HG02973 (cell line): ENCODE measurements at regions not wholly inside any gene's neighbourhood (a gene's known extent, or its start where the extent isn't known, plus 50 kb on each side); places are given as distances from the start of the nearest gene placed in this dataset.
"Not testable (repeated sequence)": the region's sequence is repeated elsewhere in the genome, so short reads cannot be mapped to it uniquely, and the experiment has no call there.

Source experiments
- ATAC-seq: cut with Tn5 transposase; IDR thresholded peaks from one replicate; pipeline ENCODE4 v1.9.1; 2021; ENCODE audit warnings: moderate library complexity; ENCODE audit not compliant: unreplicated experiment

DNA sequence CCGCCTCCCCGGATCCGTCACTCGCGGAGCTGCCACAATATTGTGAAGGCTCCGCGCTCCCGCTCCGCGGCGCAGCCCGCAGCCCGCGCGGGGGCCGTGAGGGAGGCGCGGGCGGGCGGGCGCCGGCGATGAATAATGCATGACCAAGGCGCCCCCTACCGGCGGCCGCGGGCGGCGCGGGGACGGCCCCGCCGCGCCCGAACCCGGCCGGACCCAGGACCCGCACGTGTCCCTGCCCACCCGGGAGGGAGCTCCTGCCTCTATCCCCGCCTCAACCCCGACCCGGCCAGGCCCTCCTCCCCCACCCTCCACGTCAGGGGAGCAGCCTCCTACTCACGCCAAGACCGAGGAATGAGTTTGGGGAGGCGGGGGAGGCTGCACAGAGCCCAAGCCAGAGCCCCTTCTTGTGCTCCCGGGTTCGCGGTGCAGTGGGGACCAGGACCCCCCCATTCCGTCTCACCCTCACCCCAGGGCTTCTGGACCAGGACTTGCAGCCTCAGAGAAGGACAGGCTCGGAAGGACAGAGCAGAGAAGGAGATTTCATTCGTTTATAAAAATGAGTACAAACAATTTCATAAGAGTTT is 70.8 kb upstream of the CASZ1 start:
- ATAC-seq: no peak

DNA sequence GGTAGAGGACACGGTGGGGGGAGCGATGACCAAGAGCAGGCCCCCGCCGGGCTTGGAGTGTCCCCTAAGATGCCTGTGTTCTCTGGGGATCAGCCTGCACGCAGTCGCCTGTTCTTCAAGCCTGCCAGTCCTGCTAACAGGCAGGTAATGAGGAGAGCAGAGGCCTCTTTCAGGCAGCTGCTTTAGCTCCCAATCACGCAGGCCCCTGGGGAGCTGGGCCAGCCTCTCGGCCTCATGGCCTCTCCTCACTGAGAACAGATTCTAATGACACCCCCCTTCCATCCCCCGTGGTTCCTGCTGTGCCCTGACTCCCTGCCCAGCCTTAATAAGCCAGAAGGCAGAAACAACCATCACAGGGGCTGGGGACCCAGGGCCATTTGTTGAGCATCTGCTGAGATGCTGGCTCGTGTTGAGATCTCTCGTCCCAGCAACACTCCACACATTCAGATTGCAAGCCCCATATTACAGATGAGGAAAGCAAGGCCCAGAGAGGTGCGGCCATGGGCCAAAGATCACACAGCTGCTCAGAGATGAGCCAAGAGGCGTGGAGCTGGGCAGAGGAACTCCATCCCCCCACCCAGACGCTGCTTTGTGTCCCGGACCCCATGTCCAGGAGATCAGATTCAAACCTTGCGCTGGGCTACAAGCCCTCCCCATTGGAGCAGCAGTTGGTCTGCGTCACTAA is 71.6 kb upstream of the CASZ1 start:
- ATAC-seq: no peak

DNA sequence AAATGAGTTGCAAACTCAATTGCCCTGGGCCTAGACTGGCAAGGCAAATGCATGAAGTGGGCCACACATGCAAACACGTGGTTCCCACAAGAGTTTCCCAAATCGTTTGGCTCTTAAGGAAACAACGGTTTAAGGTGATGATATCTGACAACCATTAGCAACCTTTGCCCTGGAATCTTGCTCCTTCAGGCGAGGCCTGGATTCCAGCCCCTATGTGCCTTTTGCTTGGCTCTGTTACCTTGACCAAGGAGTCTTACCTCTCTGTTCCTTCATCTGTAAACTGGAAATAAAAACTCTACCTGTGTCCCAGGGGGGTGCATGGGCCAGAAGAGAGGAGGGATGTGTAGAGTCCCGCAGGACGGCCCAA is 72.1 kb upstream of the CASZ1 start:
- ATAC-seq: no peak

DNA sequence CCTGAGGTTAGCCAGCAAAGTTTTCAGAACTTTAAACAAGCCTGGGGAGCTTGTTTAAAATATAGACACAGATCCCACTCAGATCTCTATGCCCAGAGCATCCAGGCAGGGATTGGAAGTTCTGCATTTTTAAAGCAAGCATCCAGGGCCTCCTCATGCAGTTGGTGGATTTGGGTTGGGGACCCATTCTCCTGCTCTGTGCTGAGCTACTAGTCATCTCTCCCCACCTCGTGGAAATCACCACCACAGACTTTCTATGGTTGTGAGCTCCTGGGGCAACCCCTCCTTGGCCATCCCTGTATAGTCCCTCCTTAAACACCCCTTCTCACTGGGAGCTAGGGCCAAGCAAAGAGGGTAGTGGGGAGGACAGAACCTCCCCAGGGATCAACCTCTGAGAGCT is 73.5 kb upstream of the CASZ1 start:
- no peak for ATAC-seq

DNA sequence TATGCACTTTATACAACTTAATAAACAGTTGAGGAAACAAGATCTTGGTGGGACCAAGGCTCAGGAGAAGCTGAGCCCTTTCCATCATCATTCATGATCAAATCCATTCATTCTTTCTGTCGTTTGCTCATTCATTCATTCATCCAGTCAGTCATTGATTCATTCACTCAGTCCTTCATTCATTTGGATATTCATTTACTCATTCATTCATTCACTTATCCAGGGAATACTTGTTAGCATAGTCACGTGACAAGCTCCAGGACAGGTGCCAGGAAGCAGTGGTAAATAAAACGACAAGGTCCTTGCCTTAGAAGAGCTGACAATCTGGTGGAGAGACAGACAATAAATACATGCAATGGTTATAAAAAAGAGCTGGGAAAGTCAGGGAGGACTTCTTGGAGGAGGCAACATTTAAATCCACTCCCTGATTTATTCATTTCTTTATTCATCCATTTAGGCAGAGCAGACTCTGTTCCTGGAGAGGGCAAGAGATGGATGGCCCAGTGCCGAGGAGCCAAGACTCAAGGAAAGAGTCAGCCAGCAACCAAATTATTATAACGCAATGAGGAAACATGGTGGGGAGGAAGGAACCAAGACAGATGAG is 74.1 kb upstream of the CASZ1 start:
- ATAC-seq: no peak

DNA sequence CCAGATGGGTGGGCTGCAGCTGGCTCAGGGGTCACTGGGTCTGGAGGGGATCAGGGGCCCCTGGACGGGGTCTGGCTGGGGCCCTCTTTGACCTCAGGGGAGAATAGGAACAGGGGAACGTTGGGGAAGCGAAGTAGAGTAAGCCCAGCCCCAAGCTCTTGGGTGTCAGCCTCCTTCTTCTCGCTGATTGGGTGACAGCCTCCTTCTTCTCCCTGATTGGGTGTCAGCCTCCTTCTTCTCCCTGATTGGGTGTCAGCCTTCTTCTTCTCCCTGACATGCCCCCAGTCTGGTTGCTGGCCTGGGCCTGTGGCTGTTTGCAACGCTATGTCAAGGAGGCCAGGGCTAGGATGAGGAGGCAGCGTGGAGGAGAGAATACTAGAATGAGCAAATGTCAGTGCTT is 76.7 kb upstream of the CASZ1 start:
- no peak for ATAC-seq

DNA sequence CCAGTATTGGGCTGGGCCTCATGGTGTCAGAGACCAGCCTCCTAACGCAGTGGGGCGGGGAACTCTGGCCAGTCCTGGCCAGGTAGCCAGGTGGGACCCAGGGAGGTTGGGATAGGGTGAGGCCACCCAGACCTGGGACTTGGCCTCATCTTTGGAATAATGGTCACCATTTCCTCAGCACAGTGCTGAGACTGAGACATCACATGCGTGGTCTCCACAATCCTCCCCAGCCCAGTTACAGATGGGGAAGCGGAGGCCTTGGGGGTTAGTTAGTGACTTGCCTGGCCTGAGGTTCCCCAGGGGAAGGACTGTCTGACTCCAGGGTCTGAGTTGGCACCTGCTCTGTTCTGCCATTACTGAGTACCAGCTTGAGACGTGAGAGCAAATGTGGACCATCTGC is 77.9 kb upstream of the CASZ1 start:
- no peak for ATAC-seq

DNA sequence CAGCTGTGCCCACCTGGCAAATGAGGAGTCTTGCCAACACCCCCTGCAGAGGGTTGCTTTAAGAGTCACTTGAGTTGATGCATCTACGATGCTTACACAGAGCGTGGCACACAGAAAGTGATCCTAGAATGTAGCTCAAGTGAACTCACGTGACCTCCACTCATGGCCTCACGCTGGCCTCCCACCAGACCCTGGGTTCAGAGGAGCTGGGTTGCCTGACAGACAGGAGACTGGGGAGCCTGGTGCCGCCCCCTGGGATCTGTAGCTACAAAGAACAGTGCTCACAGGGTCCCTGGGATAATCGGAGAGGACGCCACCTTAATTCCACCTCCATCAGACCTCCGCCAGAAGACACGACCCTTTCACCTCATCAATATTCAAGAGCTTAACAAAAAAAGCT is 81.4 kb upstream of the CASZ1 start:
- no peak for ATAC-seq

DNA sequence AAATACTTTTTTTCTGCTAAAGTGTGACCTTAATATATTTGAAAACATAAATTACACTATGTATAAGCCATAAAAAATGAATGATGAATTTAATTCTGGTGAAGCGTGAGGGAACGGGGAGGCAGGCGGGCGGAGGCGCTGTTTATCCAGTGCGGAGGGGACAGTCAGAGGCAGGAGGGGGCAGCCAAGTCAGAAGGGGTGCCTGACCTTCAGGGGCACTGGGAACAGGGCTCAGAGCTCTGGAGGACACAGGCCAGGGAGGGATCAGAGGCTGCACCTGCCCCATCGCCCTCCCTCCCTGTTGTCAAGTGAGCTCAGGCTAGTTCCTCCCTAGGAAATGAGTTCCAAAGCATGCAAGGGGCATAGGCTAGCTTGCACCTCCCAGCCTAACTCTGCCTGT is 82.0 kb upstream of the CASZ1 start:
- ATAC-seq: no peak

DNA sequence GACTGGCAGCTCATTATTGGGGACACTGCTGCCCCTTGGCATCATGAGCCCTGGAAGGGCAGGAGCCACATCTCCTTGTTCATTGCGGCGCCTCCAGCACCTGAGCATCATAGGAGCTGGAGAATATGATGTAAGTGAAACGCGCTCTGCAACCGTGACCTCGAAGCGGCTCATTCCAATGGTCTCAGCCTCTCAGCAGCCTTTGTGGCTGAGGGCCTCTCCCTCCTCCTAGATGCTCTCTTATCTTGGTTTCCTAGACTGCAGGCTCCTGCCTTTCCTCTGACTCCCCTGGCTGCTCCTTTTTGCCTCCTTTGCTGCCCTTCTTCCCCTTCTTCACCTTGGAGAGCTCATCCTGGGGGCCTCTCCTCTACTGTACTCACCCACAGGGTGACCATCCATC is 83.6 kb upstream of the CASZ1 start:
- no peak for ATAC-seq

DNA sequence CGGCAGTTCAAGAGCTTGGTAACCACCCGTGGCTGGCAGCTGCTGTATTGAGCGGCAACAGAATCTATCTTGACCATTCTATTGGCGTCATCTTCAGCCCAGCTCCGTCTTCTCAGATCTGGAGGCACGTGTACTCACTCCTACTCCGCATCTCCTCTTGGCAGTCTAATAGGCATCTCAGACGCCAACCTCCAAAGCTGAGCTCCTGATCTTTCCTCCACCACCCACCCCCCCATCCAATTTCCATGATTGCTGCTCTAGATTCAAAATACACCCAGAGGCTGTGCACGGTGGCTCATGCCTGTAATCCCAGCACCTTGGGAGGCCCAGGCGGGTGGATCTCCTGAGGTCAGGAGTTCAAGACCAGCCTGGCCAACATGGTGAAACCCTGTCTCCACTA is 84.6 kb upstream of the CASZ1 start:
- no peak for ATAC-seq

DNA sequence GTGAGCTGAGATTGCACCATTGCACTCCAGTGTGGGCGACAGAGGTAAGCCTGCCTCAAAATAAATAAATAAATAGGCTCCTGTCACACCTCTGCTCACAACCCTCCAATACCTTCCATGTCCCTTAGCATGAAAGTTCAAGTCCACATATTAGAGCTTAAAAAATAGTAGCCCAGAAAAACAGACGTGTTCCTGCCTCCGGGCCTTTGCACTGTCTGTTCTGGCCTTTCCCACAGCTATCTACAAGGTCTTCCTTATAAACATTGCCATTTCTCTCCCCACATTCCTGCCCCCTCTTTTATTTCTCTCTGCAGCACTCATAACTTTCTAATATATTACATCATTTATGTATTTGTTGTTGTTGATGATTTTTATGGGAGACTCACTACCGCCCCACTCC is 85.6 kb upstream of the CASZ1 start:
- ATAC-seq: no peak

DNA sequence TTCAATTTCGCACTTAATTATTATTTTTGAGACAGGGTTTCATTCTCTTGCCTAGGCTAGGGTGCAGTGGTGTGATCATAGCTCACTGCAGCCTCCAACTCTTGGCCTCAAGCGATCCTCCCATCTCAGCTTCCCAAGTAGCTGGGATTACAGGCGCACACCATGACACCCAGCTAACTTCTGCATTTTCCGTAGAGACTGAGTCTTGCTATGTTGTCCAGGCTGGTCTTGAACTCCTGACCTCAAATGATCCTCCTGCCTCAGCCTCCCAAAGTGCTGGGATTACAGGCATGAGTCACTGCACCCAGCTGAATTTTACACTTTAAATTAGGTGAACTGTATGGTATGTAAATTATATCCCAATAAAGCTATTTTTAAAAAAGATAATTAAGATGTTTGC is 90.6 kb upstream of the CASZ1 start:
- ATAC-seq: not testable (repeated sequence)

DNA sequence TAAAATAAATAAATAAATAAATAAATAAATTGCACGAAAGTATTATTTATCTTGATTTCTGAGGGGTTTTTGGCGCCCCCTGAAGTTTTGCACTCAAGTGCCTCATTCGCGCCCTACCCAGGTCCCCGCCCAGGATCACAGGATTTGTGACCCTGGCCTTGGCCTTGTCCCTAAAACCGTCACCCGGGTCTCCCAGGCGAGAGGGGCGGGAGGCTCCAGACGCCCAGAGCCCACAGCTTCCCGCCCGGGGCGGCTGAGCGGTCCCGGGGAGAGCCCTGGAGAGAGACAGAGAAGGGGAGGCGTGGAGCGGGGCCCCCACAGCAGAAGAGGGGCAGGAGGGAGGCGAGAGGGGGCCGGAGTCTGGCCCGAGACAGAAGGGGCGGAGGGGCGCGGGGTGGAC is 91.8 kb upstream of the CASZ1 start:
- ATAC-seq: no peak

DNA sequence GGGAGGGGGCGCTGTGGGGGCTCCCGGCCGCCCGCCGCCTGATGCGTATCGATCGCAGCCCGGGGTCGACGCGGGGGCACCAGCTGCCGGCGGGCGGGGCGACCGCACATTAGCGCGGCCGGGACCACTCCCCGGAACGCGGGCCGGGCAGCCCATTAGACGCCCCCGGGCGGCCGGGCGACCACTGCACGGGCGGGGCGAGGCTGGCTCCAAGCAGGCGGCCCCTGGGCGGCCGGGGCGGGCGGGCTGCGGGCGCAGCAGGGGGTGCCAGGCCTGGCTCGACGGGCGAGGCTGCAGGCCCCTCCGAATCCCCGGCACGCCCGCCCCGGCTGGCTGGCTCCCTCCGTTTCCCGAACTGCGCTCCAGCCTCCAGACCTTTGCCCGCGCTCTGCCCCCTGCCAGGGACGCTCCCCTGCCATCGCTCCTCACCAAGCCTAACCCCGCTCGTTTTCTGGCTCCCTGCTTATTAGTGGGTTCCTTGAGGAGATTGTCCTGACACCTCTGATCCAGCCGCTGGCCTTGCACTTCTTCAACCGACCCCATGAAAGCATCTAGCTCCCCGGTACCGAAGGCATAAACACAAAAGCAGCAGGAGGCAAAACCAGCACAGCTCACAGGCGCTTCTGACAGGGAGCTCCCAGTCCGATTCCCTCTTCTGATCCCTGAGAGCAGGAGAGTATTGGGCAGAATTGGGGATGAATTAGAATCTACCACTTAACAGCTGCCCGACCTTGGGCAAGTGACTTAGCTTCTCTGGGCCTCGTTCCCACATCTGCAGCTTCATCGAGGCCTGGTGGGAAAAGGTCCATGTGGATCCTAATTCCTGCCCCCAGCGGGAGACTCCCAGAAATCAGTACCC is 92.6 kb upstream of the CASZ1 start:
- no peak for ATAC-seq

DNA sequence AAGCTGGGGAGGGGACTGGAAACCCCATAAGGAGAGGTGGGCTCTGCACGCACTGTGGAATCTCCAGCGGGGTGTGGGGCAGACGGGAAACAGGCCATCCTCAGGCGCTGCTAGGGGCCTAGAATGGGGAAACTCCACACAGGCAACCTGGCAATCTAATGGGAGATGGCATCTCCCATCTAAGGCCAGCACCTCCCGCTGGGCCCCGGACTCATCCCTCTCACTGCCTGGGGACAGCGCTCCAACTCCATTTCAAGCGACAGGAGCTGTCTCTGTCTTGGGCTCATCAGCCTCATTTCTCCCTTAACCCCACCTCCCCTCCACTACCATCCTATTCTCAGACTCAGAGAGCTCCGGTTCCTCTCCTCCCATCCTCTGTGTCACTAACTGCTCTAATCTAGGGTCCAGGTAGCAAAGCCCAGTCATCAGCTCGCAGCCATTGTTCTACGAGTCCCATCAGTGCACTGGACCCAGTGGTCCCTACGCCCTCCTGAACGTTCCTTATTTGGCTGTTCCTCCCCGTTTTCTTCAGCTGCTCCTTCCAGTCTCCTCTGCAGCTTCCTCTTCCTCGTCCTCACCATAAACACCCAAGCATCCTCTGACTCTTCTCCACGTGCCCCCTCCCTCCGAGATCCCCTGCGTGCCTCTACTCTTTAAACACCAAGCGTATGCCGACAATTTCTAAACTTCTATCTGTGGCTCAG is 93.4 kb upstream of the CASZ1 start:
- no peak for ATAC-seq

DNA sequence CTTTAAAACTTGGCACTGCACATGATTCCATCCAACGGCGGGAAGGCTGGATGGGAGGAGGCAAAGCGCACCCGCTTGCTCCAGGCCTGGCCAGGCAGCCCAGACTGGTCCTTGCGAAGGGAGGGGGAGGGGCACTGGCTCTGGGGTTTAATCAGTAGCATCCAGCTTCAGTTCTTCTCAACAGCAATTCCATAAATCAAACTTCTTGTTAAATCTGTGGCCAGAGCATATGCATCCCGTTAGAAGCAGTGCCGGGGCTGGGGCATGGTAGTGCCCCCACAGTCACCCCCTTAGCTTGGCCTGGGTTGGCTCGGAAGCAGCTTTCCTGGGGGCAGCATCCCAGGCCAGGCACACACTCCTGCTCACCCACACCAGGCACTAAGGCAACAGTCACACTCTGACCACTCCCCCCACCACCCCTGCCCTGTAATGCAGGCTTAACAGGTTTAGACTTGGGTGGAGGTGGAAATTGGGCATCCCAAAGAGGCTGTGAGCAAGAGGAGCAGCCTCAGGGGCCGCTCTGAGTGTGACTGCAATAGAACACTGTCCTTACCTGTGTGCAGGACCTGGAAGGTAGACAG is 94.1 kb upstream of the CASZ1 start:
- no peak for ATAC-seq

DNA sequence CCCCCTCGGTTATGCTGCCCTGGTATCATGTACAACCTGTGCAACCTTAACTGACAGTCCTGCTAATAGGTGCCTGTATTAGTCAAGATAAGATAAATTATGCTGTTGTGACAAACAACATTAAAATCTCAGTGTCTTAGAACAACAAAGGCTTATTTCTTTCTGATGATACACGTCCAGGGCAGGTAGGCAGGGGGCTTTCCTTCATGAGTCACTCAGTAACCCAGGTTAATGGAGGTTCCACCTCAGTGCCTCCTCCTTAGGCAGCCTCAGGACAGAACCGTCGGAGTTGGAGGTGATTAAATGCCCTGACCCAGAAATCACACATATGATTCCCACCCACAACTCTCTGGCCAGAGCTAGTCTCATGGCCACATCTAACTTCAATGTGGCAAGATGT is 94.6 kb upstream of the CASZ1 start:
- no peak for ATAC-seq

DNA sequence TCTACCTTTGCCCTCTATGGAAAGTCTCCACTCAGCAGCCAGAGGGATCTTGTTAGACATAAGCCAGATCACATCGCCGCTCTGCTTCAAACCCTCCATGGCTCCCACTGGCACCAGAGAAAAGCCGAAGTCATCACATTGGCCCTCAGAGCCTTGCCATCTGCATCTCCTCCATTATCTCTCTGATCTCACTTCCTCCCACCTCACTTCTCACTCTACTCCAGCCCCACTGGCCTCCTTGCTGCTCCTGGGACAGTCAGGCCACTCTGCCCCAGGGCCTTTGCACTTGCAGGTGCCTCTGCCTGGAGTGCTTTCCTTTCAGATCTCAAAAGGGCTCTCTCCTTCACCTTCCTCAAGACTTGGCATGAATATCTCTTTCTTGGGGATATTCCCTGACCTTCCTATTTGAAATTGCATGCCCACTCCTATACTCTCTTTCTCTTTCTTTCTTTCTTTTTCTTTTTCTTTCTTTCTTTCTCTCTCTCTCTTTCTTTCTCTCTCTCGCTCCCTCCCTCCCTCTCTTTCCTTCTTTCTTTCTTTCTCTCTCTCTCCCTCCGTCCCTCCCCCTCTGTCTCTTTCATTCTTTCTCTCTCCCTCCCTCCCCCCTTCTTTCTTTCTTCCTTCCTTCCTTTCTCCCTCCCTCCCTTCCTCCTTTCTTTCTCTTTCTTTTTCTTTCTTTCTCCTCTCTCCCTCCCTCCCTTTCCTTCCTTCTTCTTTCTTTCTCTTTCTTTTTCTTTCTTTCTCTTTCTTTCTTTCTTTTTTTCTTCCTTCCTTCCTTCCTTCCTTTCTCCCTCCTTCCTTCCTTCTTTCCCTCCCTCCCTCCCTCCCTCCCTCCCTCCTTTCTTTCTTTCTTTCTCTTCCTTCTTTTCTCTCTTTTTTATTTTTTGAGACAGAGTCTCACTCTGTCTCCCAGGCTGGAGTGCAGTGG is 96.0 kb upstream of the CASZ1 start:
- ATAC-seq: no peak

DNA sequence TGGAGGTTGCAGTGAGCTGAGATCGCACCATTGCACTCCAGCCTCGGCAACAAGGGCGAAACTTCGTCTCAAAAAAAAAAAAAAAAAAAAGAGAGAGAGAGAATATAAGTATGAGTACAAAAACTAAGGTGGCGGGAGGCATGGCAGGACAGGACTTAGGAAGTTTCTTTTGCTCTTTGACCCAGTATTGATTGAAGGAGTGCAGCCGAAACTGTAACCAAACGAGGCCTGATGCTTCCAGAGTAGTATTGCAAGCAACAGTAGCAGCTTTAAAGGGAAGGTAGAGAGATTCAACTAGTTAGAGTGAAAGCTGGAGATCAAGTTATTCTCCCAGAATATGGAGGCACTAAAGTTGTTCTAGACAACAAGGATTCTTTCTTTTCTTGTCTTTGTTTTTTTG is 99.2 kb upstream of the CASZ1 start:
- ATAC-seq: no peak
